ENCODE measurements at regions not wholly inside any gene's neighbourhood (a gene's known extent, or its start where the extent isn't known, plus 50 kb on each side); places are given as distances from the start of the nearest gene placed in this dataset.

DNA sequence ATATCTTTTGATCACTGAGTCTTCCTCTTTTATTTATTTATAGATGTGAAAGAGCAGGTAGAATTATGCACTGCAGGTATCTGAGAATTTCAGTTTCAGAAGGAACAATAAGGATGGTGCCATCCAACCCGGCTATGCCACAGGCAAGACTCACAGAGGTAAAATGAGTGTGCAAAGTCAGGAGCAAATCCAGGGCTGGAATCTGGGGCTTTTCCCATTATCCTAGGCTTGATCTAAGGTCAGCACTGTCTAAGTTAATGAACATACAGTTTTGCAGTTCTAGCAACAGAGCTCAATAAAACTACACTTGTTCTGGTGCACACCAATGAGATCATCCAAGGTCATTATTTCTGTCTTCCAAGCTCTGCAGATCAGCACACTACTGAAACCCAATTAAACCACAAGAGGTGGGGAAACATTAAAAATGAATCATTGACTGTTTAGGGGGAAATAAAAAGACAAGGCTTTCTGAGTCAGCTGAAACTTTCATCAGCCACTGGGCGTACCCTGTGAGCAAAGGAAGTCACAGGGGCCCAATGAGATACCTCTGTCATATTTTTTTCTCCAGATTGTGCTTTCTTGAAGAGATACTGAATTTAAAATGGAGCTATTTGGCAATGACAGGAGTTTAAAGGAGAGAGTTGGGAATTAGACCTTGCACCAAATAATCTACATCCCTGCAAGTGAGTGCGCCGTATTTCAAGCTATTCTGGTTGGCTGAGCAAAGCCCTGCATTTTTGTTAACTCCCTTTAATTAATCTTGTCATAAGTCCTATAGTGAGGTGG, 662.2 kb upstream of the ZNF608 start:
- DNase-seq: no peak

DNA sequence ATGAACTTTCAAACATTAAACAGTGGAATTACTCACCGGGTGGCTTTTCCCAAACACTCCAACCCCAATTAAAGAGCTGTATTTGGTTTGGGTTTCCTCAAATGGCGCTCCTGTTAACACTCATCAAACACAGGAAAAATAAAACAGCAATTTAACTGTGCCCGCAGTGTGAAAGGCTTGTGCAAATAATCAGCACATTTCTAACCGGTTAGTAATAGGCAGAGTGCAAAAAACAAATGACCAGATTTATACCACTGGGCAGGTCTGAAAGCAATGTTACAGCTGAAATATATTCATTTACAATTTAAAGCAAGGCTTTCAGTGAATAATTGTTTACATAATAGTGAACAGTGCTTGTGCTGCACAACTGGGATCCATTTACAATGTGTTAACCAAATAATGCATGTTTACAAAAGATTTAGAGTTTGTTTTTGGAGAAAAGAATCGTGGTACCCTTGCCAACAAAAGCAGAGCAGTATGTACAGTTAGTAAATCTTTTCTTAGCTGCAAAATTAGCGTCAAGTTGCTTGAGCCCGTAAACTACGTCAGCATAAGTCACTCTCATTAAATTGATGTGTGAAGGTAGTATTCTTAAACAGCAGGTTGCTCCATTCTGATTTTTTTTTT, 662.9 kb upstream of the ZNF608 start:
- no peak for DNase-seq

DNA sequence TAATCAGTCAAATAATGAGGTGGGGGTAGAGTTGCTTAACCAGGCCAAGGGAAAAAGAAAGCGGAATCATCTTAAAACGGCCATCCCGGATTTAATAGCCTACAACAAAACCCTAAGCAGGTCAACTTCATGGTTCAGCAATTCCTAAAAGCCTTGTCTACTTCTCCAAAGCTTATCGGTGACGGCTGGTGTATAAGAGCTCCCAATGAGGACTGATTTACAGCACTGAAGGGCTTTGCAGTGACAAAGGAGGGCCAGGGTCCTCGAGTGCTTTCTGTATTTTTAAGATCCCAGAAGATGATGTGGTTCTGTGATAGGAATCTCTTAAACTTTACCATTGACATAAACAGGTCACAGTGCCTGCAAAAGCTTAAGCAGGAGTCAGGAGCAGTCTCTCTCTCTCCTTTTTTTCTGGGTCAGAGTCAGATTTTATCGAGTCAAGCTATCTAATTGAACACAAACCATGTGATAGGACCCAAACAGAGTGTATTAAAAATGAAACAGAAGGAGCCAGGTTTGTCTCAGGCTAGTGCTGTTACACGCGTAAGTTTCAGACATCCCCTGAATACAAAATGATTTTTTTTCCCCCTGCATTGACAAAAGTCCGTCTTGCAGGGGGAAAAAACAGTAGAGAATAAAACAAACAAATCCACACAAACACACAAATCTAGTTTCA, 663.6 kb upstream of the ZNF608 start:
- DNase-seq: no peak

DNA sequence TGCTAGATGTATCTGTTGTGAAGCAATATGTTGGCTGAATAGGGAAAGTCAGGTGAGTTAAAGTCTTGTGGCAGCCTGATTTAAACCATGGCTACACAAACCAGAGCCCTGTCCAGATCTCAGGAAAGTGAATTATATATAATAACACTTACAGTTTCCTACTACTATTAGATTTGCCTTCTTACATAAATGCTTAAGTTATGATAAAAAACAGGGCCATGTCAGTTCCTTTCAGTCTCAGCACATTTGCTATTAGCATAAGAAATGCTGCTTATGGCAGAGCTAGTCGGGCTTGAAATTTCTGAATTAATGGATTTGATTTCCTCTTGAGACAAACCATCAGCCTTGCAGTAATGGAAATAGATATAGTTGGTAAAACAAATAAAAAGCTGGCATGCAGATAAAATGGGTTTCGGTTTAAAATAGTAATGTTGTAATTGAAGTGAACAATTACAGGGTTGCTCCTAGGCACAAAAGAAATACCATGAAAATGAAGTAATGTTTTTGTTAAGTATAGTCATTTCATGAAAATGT, 664.2 kb upstream of the ZNF608 start:
- no peak for DNase-seq

DNA sequence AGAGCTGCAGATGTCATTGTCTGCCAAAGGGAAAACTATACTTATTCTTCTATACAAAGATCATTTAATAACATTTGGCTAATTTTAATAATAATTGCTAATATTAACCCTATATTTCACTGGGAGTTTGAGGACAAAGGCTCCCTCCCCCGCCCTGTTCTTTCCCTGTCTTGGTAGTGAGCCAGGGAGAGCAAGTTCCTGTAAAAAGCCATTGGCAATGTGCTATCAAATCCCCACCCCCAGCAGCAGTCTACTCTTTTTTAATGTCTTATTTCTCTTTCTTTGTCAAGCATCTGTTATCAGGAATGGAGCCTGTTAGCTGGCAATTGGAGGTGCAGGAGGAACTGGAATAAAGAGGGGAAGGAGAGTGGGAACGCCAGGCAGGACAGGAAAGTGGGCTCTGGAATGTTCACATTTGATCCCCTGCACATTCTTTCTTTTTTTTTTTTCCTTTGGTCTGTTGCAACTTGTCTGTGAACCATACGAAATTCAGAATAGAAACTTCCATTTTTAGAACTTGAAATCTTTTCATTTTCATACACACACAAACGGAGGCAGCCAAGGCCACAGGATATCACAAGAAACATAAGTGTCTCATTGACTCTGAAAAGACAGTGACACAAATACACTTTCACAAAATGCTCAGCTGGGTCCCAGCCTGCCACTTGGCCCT, 664.8 kb upstream of the ZNF608 start:
- DNase-seq: no peak

DNA sequence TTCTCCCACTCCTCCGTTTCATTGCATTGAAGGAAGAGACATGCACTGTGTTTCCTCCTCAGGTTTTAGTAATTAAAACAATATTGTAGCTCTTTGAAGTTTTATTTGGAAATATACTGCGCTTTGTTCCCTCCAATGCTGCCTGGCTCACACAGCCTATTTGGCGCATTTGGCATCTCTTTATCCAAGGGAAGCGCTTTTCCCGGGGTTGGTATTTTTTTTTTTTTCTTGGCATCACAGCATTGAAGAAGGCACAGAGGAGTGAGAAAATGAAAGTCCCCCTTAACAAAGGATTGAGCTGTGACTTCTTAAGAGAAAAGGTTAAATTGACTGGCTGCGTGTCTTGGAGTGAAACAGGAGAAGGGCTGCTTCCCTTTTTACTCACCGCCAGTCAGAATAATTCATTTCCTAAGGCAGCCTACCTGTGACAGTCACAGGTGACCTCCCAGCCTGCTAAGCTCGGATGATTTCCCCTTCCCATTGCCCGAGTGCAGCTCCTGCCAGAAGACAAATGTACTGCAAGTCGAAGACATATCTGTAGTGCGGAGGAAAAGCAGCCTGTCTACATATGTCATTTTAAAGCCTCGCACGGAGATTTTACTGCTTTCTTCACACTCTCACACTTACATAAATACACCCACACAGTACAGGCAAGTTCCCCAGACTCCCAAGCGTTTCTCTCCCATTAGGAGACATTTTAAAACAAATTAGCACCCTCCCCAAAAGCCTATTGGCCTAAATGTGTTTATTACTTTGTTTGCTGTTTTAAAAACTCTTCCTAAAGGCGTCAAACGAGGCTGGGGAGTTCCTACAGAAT, 665.5 kb upstream of the ZNF608 start:
- no peak for DNase-seq

DNA sequence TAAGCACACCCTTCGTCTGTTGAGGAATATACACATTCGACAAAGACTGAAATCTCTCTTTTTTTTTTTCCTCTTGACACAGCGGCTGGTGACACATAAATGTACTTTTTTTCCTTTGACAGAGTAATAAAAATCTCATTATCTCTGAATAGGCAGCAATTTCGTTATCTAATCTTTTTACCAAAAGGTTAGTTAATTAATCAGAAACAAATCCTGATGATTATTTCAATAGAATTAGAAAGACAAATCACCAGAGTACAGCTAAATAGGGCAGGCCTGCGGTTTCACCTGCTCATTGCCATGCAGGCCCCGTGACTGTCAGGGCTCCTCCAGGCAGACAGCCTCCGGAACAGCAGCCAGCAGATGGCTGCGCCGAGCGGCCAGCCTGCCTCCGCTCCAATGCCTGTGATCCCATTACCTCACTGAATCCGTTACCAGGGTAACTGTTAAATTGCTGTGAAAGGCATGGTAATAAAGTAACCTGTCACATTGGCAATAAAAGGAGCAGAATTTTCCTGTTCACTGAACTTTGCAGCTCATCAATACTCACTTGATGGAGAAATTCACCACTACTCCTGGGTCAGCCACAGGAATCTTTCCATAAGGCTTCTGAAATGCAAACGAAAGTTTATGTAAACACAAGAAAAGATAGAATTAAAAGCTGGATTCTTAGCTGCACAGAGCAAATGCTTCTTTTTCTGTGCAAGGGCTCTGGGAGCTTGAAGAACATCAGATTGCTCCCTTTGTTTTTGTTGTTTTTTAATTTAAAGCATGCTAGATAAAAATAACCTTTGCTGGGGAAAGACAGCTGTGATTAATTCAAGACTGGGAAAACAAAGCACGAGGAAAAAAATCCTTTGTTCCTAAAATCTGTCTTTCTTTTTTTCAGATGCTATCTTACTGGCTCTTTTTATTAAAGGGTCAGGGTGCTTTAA, 666.4 kb upstream of the ZNF608 start:
- DNase-seq: no peak

DNA sequence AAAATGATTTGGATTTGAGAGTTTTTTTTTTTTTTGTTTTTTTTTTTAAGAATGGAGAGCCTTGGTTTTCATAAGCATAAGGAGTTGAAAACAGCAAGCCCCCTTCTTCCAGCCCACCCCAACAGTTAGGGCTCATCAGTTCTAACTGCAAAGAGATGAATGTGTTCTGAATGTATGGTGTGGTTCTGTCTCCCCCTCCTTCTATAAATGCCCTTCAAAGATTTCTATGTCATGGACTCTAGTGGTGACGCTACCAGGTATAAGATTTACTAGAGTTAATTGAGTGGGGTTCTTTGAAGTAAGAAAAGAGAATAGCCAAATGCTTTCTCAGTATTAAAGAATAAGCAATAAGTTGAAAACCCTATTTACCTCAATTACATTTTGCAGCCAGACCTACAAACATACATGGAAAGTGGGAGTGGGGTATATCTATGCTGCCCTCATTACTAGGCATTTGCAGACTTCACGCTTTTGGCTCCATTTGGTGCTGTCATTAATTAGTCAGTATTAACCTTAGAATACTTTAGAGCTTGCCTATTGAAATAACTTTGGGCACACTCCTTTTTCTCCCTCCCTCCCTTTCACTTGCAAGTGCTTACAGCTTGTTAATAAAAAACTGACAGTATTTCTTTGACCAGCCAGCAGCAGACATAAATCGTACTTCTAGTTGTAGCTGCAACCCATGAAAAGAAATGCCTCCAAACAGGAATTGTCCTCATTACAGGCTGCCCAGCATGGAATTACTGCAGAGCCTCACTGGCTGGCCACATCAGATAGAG, 667.2 kb upstream of the ZNF608 start:
- DNase-seq: no peak

DNA sequence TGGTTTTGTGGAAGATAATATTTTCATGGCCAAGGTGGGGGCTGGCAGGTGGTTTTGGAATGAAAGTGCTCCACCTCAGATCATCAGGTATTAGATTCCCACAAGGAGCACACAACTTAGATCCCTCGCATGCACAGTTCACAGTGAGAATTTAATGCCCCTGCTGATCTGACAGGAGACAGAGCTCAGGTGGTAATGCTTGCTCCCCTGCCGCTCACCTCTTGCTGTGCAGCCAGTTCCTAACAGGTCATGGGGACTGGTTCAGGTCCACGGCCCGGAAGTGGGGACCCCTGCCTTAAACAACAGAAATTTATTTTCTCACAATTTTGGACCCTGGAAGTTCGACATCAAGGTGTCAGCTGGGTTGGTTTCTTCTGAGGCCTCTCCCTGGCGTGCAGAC, 668.7 kb upstream of the ZNF608 start:
- no peak for DNase-seq

DNA sequence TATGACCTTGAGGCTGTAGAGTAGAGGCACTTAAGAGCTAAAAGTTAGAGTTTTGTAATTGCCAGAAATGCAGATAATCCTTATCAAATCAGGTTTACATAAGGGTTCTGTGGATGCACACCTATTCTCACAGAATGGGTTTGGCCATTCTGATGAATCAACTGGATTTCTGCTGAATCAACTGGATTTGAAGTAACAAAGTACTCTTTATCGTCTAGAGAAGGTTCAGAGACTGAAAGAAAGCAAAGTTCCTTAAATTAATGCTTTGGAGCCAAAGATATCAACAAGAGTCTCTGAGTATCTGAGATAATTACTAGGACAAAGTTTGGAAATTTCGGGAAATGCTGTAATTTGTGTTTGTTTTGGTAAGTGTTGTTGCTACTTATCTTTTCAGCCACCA, 669.6 kb upstream of the ZNF608 start:
- DNase-seq: no peak

DNA sequence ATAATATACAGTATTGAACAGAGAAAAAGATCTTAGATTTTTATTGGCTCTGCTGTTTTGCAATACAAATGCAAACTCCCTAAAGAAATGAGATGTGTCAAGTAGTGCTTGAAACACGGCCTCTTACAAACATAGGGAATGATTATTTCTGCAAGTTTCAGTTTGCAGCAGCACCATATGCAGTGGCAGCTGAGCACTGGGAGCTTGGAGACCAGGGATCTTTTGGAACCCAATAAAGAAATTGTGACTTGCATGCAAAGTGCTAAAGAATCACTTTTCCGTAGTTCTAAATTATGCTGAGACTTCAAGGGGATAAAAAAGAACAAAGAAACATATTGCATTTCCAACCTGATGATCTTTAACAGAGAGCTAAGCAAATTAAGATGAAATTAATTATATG, 674.6 kb upstream of the ZNF608 start:
- no peak for DNase-seq

DNA sequence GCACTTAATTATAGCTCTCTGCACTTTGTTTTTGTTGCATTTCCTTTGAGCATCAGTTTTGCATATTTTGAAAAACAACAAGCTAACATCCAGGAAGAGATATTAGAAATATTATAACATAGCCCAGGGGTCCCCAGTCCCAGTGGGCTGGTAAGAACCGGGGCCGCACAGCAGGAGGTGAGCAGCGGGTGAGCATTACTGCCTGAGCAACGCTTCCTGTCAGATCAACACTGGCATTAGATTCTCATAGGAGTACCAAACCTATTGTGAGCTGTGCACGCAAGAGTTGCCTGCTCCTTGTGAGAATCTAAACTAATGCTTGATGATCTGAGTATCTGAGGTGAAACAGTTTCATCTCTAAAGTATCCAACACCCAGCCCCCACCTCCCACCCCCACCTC, 675.9 kb upstream of the ZNF608 start:
- DNase-seq: no peak

DNA sequence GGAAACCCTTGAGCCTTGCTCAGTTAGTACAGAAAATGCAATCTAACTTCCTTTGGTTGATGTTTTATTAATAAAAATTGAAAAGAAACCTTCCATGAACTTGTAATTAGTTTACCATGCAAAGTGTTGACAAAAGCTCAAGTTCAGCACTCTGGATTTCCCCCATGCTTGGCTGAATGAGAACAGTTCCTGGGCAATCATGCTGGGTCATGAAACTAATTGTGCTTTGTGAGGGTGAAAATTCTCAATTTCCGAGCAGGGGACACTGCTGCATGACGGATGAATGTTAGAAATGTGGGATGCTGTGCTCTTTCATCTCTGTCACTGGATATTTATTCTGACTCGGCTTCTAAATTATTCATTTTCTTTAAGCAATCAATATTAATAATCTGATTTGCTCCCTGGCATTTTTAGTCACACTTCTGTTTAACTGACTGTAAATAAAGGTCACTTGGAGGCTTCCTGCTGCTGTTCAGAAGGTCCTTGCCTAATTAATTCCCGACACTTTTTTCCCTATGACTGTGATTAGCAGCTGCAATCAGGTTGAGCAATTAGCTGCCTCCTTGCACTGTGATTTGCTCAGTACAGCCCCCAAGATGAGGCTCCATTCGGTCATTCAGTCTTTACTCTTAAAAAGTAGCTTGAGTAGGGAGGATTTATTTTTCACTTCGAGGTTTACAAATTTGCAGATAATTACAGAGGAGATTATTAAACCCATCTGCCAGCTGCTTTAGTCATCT, 678.1 kb upstream of the ZNF608 start:
- no peak for DNase-seq

DNA sequence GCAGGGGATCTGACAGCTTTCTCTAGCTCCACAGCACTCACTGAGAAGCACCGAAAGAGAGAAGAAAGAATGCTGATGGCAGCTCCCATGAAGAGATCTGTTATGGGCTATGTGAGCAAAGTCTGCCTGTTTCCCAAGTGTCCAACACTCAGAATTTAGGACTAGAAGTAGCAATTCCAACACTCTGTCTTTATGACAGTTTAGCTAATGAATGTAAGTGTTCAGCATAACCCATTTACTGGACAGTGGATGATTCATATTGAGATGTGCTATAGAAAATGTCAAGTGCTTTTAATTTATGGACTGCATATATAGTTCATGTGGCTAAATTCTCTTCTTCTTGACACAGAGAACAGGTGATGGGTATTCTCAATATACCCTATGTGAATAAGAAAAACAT, 683.1 kb upstream of the ZNF608 start:
- DNase-seq: no peak

DNA sequence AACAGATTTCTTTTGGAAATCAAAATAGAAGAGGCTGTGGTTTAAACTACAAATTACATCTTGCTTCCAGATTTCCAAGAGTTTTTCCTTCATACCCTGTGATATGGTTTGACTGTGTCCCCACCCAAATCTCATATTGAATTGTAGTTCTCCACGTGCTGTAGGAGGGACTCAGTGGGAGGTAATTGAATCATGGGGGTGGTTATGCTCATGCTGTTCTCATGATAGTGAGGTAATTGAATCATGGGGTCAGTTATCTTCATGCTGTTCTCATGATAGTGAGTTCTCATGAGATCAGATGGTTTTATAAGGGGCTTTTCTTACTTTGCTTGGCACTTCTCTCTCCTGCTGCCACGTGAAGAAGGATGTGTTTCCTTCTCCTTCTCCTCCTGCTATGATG, 687.0 kb upstream of the ZNF608 start:
- no peak for DNase-seq

DNA sequence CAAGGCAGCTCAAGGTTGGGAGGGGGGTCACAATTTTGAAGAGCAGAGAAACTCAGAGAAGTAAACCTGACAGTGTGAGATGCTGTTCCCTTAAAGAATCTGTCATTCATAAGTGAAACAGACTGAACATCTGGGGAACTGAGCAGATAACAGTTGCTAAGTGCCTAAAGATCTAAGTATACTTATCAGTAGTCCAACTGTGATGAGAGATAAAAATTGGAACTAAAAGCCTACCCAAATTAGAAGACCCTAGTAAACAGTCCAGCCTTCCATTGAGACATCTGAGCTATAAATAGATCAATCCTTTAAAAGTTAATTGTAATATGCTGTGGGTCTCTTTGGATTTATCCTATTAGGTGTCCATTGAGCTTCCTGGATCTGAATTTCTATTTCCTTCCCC, 692.8 kb upstream of the ZNF608 start:
- DNase-seq: no peak

DNA sequence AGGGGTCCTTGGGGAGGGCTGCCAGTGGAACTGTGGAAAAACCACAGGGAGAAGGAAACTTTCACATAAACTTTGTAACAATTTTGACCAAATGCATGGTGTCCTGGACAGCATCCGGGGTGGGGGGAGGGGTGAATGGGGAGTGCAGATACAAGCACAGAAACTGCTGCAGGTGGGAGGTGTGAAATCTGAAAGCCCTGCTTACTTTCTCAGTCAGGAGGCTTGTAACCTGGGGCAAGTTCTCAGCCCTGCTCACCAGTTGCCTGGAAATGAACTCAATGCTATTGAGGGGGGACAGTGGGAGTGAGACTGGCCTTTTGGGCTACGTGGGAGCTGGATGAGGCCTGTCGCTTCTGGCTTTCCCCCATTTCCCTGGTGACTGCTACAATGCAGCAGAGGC, 694.5 kb upstream of the ZNF608 start:
- no peak for DNase-seq

DNA sequence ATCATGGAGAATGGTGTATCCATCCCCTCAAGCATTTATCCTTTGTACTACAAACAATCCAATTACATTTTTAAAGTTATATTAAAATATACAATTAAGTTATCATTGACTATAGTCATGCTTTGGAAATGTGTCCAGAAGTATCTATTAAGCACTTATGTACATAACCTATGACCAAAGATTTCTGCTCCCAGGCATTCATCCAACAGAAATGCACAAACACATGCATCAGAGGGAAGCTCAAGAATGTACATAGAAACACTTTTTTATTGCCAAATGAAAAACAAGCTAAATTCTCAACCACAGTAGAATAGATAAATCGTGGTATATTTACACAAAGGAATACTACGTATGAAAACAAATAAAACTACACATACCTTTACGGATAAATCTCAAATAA, 700.5 kb upstream of the ZNF608 start:
- no peak for DNase-seq

DNA sequence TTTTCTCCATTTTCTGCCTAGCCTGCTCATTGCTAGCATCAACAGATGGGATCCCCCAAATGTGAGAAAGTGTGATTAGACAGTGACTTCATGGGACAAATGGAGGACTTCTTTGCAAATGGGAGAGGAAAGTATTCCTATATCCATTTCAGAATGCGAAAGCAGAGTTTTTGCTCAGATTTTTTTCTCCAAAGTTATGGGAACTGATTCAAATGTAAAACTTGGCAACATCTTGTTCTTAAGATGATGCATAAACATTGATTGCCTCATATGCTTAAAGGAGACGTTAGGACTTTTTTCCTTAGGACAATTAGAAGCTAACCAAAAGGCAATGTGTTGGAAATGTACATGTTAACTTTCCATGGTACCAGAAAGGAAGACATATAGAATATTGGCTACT, 704.3 kb upstream of the ZNF608 start:
- no peak for DNase-seq

DNA sequence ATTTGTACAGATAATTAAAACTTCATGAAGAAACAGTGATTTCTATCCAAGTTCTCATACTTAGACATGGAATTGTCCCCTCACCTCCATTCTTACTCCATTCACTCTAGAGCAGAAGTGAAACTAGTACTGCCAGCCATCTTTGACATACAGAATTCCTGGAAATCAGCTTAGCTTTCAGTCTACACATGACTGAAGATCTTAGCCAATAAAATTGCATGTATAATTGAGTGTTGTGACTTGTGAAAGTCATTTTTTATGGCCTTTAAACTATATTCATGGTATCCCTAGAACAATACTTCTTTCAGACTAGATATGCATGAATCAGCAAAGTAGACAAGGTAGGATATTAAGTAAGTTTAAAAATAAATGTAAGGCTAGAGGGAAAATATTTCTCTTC, 705.2 kb upstream of the ZNF608 start:
- no peak for DNase-seq
